D721Med (cell line): ENCODE measurements at regions not wholly inside any gene's neighbourhood (a gene's known extent, or its start where the extent isn't known, plus 50 kb on each side); places are given as distances from the start of the nearest gene placed in this dataset.

Source experiments
- DNase-seq: peaks from one replicate; pipeline ENCODE4 v3.0.0; 2011; ENCODE audit warnings: low spot score; ENCODE audit not compliant: insufficient read length
- FAIRE-seq: peaks from 2 replicates; lab custom pipeline; 2011; peaks lifted over from hg19 to GRCh38; lab: Jason Lieb, UNC
- CTCF ChIP-seq: IDR thresholded peaks from 2 replicates; pipeline ENCODE4 v1.5.1; 2012; ENCODE audit warnings: mild to moderate bottlenecking, control low read depth; ENCODE audit not compliant: insufficient read depth; ENCODE audit errors: missing control alignments

GRCh38 chr10:54869022-54869421, 68.0 kb upstream of the PCDH15 start:
- DNase-seq = no peak
- TF ChIP-seq CTCF = no peak
- no peak for FAIRE-seq

GRCh38 chr10:54866666-54867065, 65.6 kb upstream of the PCDH15 start:
- TF ChIP-seq CTCF = no peak
- FAIRE-seq = no peak

GRCh38 chr10:54854843-54855242, 53.8 kb upstream of the PCDH15 start:
- DNase-seq (no peak), FAIRE-seq (no peak)
- no peak for TF ChIP-seq CTCF

More at GRCh38 chr10:54866666-54867065, 65.6 kb upstream of the PCDH15 start:
- DNase-seq = no peak

GRCh38 chr10:54854389-54854788, 53.4 kb upstream of the PCDH15 start:
- FAIRE-seq (no peak), DNase-seq (no peak)
- no peak for TF ChIP-seq CTCF

GRCh38 chr10:54853883-54854282, 52.9 kb upstream of the PCDH15 start:
- TF ChIP-seq CTCF = no peak
- no peak for FAIRE-seq

More at GRCh38 chr10:54853883-54854282, 52.9 kb upstream of the PCDH15 start:
- no peak for DNase-seq
